Endothelial cell of umbilical vein (primary cell): ENCODE measurements at regions not wholly inside any gene's neighbourhood (a gene's known extent, or its start where the extent isn't known, plus 50 kb on each side); places are given as distances from the start of the nearest gene placed in this dataset.

Experiments used
- BruUV-seq: library from RNA; stranded (reverse); fragments of 400-500 nt; replicated peaks from 2 replicates; lab custom pipeline; 2021; lab: Mats Ljungman, UMichigan
- CTCF ChIA-PET: fragments of 300-600, 350-600 bp; sonication (Branson Sonifier 250); formaldehyde crosslinking; loops from one replicate; lab custom pipeline; 2021; ENCODE audit warnings: antibody characterized with exemption, inconsistent platforms; lab: Charles Lee
- POLR2A ChIA-PET: fragments of 300-600, 350-600 bp; sonication (Branson Sonifier 250); formaldehyde crosslinking; loops from one replicate; lab custom pipeline; 2021; ENCODE audit warnings: antibody characterized with exemption, inconsistent platforms; lab: Charles Lee
- DNase-seq: peaks from one replicate; pipeline ENCODE4 v3.0.0-alpha.2; 2011; ENCODE audit warnings: low read depth, low spot score
- FAIRE-seq: peaks from 2 replicates; lab custom pipeline; 2011; peaks lifted over from hg19 to GRCh38; lab: Jason Lieb, UNC
- H2AFZ ChIP-seq: 2 replicates; pipeline ENCODE4 v1.6.0; 2012; ENCODE audit warnings: low read depth, low read length, control low read depth, inconsistent platforms
- H3K27ac ChIP-seq: 2 replicates; pipeline ENCODE4 v1.5.1; 2011; ENCODE audit warnings: low read depth, mild to moderate bottlenecking, control low read depth, low read length, moderate library complexity; ENCODE audit not compliant: insufficient read depth
- H3K27me3 ChIP-seq, 2 experiments: 2 replicates each; pipeline versions ENCODE4 v1.6.0 to v1.6.1; 2011; ENCODE audit warnings: low read length in 2 of 2, mixed read lengths in 1 of 2; ENCODE audit not compliant: control insufficient read depth in 2 of 2, insufficient read depth in 2 of 2
- H3K36me3 ChIP-seq, 2 experiments: 2 replicates in 1 of 2; 3 replicates in 1 of 2; pipeline ENCODE4 v1.5.1; 2011; ENCODE audit warnings: low read length in 2 of 2, mild to moderate bottlenecking in 1 of 2, moderate library complexity in 1 of 2; ENCODE audit not compliant: control insufficient read depth in 2 of 2, insufficient read depth in 2 of 2; ENCODE audit errors: extremely low read depth in 1 of 2
- H3K4me1 ChIP-seq: 3 replicates; pipeline ENCODE4 v1.5.1; 2011; ENCODE audit warnings: mild to moderate bottlenecking, low read length; ENCODE audit not compliant: control insufficient read depth, insufficient read depth; ENCODE audit errors: extremely low read depth
- H3K4me2 ChIP-seq: 2 replicates; pipeline ENCODE4 v1.6.1; 2011; ENCODE audit warnings: low read length, control low read depth, mixed read lengths; ENCODE audit not compliant: insufficient read depth
- H3K4me3 ChIP-seq, 3 experiments: fragments of 200-600 bp in 1 of 3; sonication (generic), shearing (Covaris generic) in 1 of 3; replicated peaks in 1 of 3; 2 replicates each; pipeline ENCODE4 v1.5.1; 2011 to 2016; ENCODE audit warnings: control low read depth in 3 of 3, low read length in 3 of 3, mild to moderate bottlenecking in 2 of 3, inconsistent platforms in 1 of 3, low read depth in 1 of 3, moderate library complexity in 1 of 3; ENCODE audit not compliant: insufficient read depth in 1 of 3
- H3K79me2 ChIP-seq: 2 replicates; pipeline ENCODE4 v1.6.0; 2012; ENCODE audit warnings: low read length, inconsistent platforms; ENCODE audit not compliant: control insufficient read depth, insufficient read depth
- H3K9ac ChIP-seq: replicated peaks from 2 replicates; pipeline ENCODE3; 2011; ENCODE audit warnings: low read length, control low read depth; ENCODE audit not compliant: insufficient read depth; ENCODE audit errors: extremely low read depth
- H3K9me1 ChIP-seq: replicated peaks from 3 replicates; pipeline ENCODE4 v1.6.0; 2011; ENCODE audit warnings: mild to moderate bottlenecking, low read length; ENCODE audit not compliant: control insufficient read depth, insufficient read depth; ENCODE audit errors: extremely low read depth
- H3K9me3 ChIP-seq: replicated peaks from 2 replicates; pipeline ENCODE4 v1.5.1; 2012; ENCODE audit warnings: low read length, inconsistent platforms; ENCODE audit not compliant: control insufficient read depth, insufficient read depth
- H4K20me1 ChIP-seq: replicated peaks from 2 replicates; pipeline ENCODE3; 2011; ENCODE audit warnings: mild to moderate bottlenecking, low read length; ENCODE audit not compliant: control insufficient read depth, insufficient read depth; ENCODE audit errors: extremely low read depth
- EZH2 ChIP-seq: IDR thresholded peaks from 2 replicates; pipeline ENCODE4 v1.6.1; 2012; ENCODE audit warnings: borderline replicate concordance, low read depth, mild to moderate bottlenecking, moderate library complexity, low read length, inconsistent platforms; ENCODE audit not compliant: severe bottlenecking
- FOS ChIP-seq: IDR thresholded peaks from 2 replicates; pipeline ENCODE4 v1.6.1; 2011; ENCODE audit warnings: mild to moderate bottlenecking, low read length, moderate library complexity, borderline replicate concordance; ENCODE audit not compliant: insufficient read depth
- JUN ChIP-seq: IDR thresholded peaks from 2 replicates; pipeline ENCODE4 v1.6.1; 2011; ENCODE audit warnings: borderline replicate concordance, low read depth; ENCODE audit not compliant: insufficient read length, insufficient read depth
- MYC ChIP-seq: IDR thresholded peaks from one replicate; pipeline ENCODE4 v1.6.1; 2011; ENCODE audit warnings: mild to moderate bottlenecking, low read depth, low read length
- POLR2AphosphoS5 ChIP-seq: IDR thresholded peaks from 2 replicates; pipeline ENCODE4 v1.6.1; 2012; ENCODE audit warnings: low read depth, mild to moderate bottlenecking, control low read depth, low read length, moderate library complexity; ENCODE audit not compliant: insufficient read depth
- dilution Hi-C: fragments of 300-500 bp; cut with MboI; formaldehyde crosslinking; loops from one replicate; pipeline ENCODE4 v1.15.0; 2019; ENCODE audit warnings: low sequenced_read_pairs; ENCODE audit not compliant: extremely low pct_ligation_motif_present
- intact Hi-C: fragments of 100-400 bp; cut with micrococcal nuclease; formaldehyde crosslinking; loops from one replicate; pipeline ENCODE4 v1.10.0; 2022
- TF ChIP-seq, protein P1 (sequence below): IDR thresholded peaks from 2 replicates; pipeline ENCODE4 v1.6.1; 2011; ENCODE audit not compliant: insufficient read depth, insufficient read length
- TF ChIP-seq, protein P2 (sequence below), 2 donors: IDR thresholded peaks; 1 replicate in 1 of 2; 2 replicates in 1 of 2; pipeline ENCODE4 v1.5.1; 2011; ENCODE audit warnings: low read length in 2 of 2, mild to moderate bottlenecking in 2 of 2, moderate library complexity in 2 of 2, control low read depth in 1 of 2, inconsistent platforms in 1 of 2, low read depth in 1 of 2; ENCODE audit not compliant: insufficient read depth in 1 of 2; ENCODE audit errors: extremely low read depth in 1 of 2

DNA sequence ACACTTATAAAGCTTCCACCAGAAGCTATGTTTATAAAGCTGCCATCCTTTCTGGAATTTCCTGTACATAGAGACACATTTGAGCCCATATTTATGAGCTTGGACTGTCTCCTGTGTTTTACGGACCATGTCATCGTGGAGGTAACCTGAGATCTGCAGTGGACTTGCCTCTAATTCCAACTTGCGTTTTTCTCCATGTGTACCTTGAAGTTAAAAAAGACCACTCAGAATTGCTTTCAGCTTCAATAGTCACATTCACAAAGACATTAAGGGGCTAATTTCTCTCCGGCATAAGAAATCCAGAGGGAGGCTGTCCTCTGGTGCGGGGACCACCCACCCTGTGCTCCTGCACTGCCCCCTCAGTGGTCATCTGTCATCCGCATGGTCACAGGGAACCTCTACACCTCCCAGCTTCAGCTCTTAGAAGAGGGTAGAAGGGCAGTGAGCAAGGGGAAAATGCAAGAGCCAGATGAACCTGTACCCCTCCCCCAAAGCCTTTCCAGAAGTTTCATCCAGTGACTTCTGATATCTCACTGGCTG is 521.4 kb upstream of the CAMK1G start:
- POLR2A ChIA-PET = no interaction called here
- intact Hi-C loops = no loop called here

More for the DNA sequence above, 521.4 kb upstream of the CAMK1G start:
- Histone ChIP-seq H3K4me2 (no peak overlapping the region), H3K79me2 (no peaks in the 10 kb centered on the region), H3K9ac (no peak overlapping the region), H4K20me1 (no peaks in the 10 kb centered on the region), H3K9me3 (no peaks in the 10 kb centered on the region), H3K4me3 (no peak overlapping the region), H2AFZ (no peak overlapping the region), H3K36me3 (no peaks in the 10 kb centered on the region), H3K4me1 (no peaks in the 10 kb centered on the region), H3K27ac (no peak overlapping the region), H3K27me3 (peaks cover 0 to 2% of the 10 kb centered on the region in 2 experiments), H3K9me1 (no peaks in the 10 kb centered on the region)
- CTCF ChIA-PET = no interaction called here
- no TSS peak for BruUV-seq
- TF ChIP-seq, protein P1, sequence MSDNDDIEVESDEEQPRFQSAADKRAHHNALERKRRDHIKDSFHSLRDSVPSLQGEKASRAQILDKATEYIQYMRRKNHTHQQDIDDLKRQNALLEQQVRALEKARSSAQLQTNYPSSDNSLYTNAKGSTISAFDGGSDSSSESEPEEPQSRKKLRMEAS = no peak
- TF ChIP-seq FOS = no peak
- TF ChIP-seq JUN = no peak
- TF ChIP-seq EZH2 = no peak
- TF ChIP-seq MYC = no peak
- TF ChIP-seq, protein P2, sequence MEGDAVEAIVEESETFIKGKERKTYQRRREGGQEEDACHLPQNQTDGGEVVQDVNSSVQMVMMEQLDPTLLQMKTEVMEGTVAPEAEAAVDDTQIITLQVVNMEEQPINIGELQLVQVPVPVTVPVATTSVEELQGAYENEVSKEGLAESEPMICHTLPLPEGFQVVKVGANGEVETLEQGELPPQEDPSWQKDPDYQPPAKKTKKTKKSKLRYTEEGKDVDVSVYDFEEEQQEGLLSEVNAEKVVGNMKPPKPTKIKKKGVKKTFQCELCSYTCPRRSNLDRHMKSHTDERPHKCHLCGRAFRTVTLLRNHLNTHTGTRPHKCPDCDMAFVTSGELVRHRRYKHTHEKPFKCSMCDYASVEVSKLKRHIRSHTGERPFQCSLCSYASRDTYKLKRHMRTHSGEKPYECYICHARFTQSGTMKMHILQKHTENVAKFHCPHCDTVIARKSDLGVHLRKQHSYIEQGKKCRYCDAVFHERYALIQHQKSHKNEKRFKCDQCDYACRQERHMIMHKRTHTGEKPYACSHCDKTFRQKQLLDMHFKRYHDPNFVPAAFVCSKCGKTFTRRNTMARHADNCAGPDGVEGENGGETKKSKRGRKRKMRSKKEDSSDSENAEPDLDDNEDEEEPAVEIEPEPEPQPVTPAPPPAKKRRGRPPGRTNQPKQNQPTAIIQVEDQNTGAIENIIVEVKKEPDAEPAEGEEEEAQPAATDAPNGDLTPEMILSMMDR (IDR thresholded peaks at IDR 0.05; ENCODE audit: extremely low read depth in 1 of 2, insufficient read depth in 1 of 2, low read depth in 1 of 2, low read length in 2 of 2) = no peak
- no peak for TF ChIP-seq POLR2AphosphoS5
- no peak for FAIRE-seq
- DNase-seq = no peak
- dilution Hi-C loops = no loop called here
